NCI-H510A treated with DMSO at 0.1 percent for 48 hours (cell line): ENCODE measurements at regions not wholly inside any gene's neighbourhood (a gene's known extent, or its start where the extent isn't known, plus 50 kb on each side); places are given as distances from the start of the nearest gene placed in this dataset.
A peak's percentile ranks its signal among the peaks of the same experiment; 100 is the strongest.
"Not testable (repeated sequence)": the region's sequence is repeated elsewhere in the genome, so short reads cannot be mapped to it uniquely, and the experiment has no call there.

Experiments
- DNase-seq: peaks from one replicate; lab custom pipeline; 2025; lab: John Stamatoyannopoulos, UW

DNA sequence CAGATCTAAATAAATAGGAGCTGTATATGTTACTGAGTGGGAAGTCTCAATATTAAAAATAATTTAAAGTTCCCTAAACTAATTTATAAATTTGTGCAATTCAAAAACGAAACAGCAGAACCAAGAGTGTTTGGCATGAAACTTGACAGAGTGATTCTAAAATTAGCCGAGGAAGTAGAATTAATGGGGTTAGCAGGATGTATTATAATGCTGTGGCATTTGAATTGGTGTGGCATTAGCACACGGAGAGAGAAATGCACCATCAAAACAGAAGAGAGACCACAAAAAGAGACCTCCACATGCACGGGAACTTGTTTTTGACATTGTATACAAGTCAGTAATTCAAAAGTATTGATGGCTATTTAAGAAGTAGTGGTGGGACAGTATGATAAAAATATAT, 366.0 kb upstream of the RGS6 start:
- DNase-seq = no peak

DNA sequence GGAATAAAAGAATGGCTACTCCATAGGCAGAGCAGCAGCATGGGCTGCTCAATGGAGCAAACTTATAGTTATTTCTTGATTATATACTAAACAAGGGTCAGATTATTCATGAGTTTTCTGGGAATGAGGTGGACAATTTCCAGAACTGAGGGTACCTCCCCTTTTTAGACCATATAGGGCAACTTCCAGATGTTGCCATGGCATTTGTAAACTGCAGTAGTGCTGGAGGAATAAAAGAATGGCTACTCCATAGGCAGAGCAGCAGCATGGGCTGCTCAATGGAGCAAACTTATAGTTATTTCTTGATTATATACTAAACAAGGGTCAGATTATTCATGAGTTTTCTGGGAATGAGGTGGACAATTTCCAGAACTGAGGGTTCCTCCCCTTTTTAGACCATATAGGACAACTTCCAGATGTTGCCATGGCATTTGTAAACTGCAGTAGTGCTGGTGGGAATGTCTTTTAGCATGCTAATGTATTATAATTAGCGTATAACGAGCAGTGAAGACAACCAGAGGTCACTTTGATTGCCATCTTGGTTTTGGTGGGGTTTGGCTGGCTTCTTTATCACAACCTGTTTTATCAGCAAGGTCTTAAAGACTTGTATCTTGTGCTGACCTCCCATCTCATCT, 364.6 kb upstream of the RGS6 start:
- DNase-seq = not testable (repeated sequence)

DNA sequence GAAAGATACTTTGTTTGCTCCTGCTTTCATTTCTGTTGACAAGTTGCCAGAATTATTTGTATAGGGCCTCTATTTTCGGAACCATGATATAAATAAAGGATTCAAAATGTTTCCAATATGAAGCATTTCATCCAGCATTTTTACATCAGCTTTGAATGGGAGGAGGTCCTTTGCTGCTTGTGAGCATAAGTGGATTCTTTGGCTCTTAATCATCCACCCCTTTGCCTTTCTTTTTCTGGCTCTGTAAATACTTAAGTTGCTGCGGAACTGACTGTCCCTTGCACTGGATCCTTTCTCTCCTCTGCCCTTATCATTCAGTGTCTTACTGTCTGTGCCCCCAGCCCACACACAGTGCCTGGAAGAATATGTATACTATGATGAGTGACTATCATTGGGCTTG, 357.3 kb upstream of the RGS6 start:
- no peak for DNase-seq

DNA sequence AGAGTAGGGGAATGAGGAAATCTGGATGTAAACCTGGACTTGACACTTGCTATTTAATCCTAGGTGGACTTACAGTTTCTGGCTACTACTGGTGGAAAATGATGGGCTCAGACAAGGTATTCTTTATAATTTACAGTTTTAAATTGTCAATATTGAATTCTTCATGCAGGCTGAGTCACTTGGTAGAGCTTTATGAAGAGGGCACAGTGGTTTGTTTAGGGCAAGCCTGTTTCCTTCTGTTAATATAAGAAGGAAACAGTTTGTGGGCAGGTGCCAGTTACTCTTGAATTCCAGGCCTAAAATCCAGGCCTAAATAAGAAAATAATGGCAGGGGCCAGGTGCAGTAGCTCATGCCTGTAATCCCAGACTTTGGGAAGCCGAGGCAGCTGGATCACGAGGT, 355.8 kb upstream of the RGS6 start:
- no peak for DNase-seq

DNA sequence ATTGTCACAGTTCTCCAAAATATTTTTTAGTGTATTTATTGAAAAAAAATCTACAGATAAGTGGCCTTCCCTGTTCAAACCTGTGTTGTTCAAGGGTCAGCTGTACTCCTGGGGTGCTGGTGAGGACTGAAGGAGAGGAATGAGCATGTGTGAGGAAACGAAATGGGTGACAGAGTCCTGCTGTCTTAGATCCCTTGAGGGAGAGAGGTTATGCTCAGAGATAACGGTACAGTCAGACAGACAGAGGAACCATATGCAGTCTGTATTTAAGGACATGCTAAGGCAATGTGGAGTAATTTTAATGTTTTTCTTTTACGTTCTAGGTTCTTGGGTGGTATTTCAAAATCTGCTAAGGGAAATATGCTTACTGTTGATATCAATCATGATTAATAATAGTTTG, 352.9 kb upstream of the RGS6 start:
- no peak for DNase-seq

DNA sequence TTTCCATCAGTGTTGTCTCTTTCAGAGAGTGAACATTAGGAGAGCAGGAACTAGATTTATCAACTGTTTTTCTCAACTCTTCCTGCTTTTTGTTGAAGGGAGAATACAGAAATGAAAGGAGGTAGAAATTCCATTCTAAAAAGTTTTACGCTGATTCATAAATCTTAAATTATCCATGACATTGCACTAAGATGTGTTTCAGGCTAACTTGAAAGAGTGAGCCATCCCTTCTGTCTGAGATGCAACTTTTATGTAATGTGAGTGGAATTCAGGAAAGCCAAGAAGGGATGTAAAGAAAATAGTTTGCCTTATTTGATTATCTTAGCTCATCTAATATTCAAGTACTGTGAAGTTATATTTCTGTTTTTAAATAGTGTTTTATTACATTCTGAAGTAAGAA, 349.5 kb upstream of the RGS6 start:
- DNase-seq = no peak

DNA sequence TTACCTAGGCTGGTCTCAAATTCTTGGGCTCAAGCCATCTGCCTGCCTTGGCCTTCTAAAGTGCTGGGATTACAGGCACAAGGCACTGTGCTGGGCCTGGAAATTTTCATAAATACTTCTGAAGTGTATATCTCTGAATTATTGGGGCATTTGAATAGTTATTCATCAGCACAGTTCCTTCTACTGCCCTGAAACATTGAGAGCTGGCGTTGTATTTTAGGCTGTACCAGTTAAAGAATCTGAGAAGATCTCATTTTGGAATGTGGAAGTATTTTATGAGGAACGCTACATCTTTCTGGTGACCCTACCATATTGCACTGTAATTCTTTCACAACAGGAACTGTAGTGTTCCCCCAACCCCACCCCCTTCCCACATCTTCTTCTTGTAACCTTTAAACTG, 349.0 kb upstream of the RGS6 start:
- no peak for DNase-seq

DNA sequence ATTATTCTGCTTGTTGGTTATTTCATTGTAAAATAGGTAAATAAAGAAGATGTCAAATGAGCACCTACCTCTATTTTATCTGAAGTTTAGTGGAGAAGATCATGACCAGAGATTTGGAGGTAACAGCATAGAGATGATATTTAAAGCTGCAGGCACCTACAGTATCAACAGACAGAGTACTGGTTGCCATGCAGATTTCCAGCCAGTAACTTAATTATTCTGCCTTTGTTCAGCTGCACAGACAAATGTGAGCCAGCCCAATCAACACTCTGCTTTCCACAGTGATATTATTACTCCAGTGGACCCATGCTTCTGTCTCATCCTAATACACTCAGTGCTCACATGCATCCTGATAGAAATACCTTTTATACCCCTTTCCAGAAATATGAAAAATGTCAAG, 348.5 kb upstream of the RGS6 start:
- no peak for DNase-seq

DNA sequence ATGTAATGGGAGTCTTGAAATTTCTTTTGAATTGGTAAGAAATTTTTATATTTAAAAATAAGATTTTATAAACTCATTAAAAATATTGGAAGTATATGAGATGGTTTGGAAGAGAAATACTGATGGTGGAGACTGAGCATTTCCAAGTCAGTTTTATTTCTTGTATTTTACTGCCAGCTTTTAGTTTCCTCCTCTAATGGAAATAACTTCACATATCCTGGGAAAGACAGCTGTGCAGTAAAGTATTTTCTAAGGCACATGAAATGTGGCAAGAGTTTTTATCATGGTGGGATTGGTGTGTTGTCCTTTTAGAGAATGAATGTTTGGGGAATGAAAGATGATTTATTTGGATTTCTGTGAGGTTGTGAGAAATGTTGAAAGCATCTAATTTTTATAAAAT, 346.9 kb upstream of the RGS6 start:
- no peak for DNase-seq

DNA sequence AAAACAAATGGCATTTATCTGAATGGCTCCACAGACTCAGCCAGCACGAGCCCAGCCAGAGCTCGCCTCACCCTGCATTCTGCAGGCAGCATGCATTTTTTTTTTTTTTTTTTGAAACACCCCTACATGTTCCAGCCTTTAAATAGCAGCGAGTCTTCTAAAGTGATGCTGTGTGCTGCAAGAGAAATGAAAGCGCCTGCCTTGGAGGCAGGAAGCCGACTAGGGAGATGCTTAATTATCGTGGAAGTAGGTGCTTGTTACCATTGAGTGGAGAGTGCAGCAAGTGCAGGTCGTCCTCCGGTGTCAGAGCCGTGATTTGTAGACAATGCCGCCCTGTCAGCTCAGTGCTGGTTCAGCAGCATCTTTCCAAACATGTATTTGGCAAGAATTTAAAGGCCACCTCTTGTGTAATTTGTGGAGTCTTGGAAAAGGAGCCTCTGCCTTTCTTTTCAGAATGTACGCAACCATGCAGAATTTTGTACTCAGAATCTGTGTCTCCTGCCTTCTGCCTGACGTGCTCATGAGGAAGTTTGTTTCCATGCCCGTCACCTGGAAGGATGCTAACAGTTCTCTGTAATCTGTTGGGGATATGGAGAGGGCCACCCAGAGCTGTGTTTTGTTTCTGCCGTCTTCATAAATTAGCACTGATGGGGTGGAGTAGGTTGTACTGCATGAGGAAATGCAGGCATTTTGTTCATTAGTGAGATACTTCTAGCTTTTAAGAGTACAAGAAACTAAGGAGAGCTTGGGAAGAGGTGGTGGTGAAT, 345.9 kb upstream of the RGS6 start:
- peak; percentile 37 for DNase-seq

DNA sequence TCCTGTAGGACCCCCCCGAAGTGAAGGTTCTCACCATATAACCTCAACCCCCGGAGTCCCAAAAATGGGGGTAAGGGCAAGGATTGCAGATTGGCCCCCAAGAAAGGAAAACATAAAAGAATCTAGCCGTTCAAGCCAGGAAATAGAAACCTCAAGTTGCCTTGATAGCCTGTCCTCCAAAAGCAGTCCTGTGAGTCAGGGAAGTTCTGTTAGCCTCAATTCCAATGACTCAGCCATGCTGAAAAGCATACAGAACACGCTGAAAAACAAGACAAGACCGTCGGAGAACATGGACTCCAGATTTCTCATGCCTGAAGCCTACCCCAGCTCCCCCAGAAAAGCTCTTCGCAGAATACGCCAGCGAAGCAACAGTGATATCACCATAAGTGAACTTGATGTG, 344.2 kb upstream of the RGS6 start:
- no peak for DNase-seq

DNA sequence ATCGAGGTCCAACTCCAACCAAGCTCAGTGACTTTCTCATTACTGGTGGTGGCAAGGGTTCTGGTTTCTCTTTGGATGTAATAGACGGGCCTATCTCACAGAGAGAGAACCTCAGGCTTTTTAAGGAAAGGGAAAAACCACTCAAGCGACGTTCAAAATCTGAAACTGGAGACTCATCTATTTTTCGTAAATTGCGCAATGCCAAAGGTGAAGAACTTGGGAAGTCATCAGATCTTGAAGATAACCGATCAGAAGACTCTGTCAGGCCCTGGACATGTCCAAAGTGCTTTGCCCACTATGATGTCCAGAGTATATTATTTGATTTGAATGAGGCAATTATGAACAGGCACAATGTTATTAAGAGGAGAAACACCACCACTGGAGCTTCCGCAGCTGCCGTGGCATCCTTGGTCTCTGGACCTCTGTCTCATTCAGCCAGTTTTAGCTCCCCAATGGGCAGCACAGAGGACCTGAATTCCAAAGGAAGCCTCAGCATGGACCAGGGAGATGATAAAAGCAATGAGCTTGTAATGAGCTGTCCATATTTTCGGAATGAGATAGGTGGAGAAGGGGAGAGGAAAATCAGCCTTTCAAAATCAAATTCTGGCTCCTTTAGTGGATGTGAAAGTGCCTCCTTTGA, 343.5 kb upstream of the RGS6 start:
- no peak for DNase-seq

DNA sequence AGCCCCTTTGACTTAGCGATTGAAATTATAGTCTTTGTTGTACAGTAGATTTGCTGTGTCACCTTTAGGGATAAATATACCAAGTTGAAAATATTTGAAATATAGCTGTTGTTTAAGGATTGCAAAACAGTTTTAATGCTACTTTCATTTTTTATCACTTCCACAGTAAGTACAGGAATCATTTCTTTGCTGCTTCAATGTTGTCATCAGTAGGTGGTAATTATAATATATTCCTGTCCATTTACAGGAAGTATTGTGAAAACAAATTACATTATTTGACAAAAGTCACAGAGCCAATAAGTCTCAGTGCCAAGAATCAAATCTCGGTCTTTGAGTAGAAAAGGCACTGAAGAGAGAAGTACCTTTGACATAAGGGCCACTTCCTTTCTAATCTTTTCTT, 342.6 kb upstream of the RGS6 start:
- no peak for DNase-seq

DNA sequence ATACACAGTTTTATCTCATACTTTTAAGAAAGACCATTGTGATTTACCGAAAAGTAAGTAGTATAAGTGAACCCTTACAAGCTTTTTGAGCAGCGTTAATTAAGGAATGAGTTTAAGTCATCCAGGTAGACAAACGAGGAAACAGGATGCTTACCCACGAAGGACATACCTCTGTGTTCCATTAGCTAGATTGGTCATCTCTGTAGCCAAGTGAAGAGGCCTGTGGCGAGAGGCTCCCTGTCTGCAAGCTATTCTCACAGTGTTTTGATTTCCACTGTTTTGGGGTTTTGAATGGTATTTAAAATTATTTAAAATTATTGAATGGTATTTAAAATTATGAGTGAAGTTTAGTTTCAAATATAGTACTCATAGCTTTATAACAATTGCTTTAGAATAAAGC, 342.1 kb upstream of the RGS6 start:
- DNase-seq = no peak

DNA sequence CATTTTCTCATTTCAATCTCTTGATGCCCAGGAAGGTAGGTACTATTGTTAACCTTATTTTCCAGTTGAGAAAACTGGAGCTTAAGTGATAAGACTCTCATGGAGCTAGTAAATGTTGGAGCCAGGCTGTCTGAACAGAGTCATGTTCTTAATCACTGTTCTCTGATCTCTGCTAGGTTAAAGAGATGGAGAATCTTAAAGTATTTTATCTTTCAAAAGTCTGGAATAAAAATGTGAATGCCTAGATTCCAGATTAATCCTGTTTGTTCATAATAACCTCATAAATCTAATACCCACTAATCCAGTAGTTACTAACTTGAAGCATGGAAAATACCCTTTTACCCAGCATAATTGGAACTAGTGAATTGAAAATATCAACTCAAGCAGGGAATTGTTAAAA, 341.0 kb upstream of the RGS6 start:
- DNase-seq = no peak

DNA sequence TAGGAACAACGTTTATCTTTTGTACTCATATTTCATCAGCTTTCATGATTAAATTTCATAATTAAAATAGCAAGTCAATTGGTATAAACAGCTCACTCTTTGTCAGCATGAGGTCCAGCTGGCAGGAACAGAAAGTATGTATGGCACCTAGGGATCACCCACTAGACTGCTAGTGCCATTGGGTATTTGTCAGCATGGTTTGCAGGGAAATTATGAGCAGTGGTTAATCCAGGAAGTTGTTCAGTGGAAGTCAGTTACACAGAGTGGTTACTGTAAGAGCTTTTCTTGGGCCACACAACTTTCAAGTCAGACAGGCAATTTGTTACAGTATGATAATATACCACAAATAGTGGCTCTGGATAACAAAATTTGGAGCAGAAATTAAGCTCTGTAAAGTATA, 340.3 kb upstream of the RGS6 start:
- DNase-seq = peak; percentile 4

DNA sequence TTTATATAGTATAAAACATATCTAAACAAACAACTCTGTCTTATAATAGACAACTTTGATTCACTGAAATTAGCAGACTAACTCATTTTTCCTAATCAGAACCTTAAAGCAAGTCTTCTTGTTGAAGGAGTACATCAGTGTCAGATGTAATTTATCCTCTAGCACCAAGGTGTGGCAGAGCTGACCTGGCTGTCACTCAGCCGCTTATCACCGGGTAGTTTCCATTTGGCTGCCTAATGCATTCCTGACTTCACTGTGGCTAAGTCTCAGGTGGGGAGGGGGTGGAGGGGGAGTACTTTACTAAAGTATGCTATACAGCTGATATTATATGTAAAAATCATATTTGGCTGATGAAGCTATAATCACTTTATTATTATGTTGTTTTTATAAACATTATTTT, 339.9 kb upstream of the RGS6 start:
- no peak for DNase-seq

DNA sequence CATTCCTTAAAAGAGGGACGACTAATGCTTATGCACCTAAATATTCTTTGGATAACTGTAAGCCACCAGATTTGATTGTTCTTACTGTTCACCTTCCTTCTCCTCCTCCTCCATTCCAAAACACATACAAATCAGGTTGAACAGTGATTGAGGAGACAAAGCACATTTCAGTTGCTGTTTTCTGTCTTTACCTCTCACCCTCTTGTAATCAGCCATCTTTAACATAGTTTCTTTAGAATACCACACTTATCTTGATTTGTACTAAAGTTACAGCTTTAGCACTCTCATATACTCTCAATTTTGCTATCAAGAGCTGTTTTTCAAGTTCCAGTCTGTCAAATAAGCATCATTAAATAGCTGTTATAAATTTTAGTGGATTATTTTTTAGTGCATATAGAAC, 338.3 kb upstream of the RGS6 start:
- DNase-seq = no peak

DNA sequence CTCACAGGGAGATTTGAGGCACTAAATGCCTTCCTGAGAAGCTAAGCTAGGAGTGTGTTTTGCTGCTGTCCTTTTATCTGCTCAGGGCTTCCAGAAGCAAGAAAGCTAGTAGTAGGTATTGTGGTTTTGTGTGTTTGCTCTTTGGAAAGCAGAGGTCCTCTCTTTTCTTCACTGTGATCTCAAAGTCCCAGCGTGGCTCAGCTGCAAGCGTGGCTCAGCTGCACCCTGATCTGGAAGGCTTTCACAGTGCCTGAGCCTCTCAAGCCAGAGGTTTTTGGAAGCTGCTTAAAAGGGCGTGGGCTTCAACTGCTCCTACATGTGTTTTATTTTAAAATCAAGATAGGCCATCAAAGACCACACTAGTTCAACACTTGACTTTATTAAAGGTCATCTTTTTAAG, 337.4 kb upstream of the RGS6 start:
- no peak for DNase-seq

DNA sequence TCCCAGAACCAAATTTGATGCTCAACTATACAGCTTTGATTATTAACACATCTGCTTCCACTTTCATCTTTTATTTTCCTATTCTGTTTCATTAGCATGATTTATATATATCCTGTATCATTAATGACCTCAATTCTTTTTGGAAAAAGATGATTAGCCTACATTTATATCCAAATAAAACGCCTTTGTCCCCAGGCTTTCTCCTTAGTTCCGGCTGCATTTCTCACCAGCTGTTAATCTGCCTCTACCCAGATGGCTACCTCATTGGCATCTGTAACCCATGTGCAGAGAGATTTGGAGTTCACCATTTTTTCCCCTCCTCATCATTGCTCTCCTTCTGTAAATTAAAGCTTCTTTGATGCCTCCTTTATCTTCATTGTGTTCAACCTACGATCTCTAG, 336.8 kb upstream of the RGS6 start:
- no peak for DNase-seq

DNA sequence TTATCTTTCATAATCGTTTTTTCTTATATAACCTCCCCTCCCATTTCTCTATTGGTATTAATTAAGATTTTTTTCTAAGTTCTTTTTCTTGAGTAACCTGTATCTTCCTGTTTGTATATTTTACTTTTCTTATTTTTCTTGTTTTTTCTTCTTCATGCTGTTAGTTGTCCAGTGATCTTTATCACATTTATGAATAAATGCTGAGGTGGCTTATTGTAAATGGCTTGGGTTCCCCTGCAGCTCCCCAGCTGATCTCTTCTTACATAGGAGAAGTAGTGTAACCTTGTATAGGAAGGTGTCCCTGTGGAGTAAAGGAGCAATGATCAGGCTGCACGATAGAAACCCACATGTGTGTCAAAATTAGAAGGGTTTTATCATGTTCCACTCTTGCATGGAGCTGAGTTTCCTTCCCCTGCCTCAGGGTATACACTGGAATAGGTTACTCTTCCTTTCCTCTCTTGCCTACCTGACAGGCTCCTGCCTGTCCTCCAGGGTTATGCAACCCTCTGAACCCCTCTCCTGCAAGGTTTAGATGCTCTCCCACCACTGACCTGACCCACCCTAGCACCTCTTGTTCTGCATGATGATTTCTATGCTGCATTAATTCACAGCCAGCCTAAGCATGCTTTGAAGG, 334.8 kb upstream of the RGS6 start:
- no peak for DNase-seq

DNA sequence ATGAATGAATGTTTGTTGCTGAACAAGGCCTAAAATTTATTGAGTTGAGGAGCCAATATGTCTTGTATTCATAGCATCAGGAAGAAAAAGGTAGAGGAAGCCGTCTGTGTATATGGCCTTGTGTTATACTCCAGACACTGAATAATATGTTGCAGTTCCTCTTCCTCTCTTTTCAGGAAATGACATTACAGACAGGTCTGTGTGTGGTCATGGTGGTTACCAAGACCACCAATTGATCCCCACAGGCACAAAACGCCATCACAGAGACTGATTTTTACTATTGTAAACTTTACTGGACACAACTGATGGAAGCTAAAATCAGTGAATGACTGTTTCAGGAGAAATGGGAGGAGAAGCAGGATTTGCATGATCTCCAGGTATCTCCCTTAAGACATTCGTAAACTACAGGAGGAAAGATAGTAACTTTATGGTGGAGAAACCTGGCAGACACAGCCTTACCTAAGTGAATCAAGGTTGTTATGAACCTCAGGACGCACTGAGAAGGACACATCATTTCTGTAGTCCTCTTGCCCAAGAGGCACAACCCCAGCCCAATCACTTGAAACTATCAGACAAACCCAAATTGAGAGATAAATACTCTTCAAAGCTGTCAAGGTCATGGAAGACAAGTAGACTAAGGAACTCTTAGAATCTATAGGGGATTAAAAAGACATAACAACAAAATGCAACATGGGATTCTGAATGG, 334.1 kb upstream of the RGS6 start:
- no peak for DNase-seq

DNA sequence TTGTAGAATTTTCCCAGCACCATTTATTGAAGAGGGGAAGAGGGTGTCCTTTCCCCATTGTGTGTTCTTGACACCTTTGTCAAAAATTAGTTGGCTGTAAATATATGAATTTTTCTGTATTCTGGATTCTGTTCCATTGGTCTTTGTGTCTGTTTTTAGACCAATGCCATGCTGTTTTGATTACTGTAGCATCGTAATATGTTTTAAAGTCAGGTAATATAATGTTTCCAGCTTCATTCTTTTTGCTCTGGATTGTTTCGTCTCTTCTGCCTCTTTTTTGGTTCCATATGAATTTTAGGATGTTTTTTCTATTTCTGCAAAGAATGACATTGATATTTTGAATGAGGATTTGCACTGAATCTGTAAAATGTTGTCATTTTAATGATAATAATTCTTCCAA, 331.9 kb upstream of the RGS6 start:
- DNase-seq = no peak
